Neuron (in vitro differentiated cells): ENCODE measurements at regions not wholly inside any gene's neighbourhood (a gene's known extent, or its start where the extent isn't known, plus 50 kb on each side); places are given as distances from the start of the nearest gene placed in this dataset.

Experiments used
- H2AFZ ChIP-seq: one replicate; pipeline ENCODE4 v1.6.1; 2013; ENCODE audit warnings: low read depth, mild to moderate bottlenecking, inconsistent platforms, low read length, moderate library complexity
- H3K27me3 ChIP-seq: one replicate; pipeline ENCODE4 v1.6.1; 2013; ENCODE audit warnings: low read length; ENCODE audit not compliant: insufficient read depth
- H3K36me3 ChIP-seq: one replicate; pipeline ENCODE4 v1.6.1; 2013; ENCODE audit warnings: low read length; ENCODE audit not compliant: insufficient read depth
- H3K4me1 ChIP-seq: one replicate; pipeline ENCODE4 v1.6.1; 2013; ENCODE audit warnings: low read length; ENCODE audit not compliant: insufficient read depth
- H3K4me3 ChIP-seq: 2 replicates; pipeline ENCODE4 v1.5.1; 2013; ENCODE audit warnings: mild to moderate bottlenecking, low read length, moderate library complexity
- H3K9me3 ChIP-seq: one replicate; pipeline ENCODE4 v1.6.1; 2013; ENCODE audit warnings: low read length

- Histone ChIP-seq H3K27me3 (no peaks in the 10 kb centered on the region), H3K4me3 (no peak overlapping the region), H3K9me3 (no peaks in the 10 kb centered on the region), H2AFZ (no peak overlapping the region), H3K4me1 (no peaks in the 10 kb centered on the region), H3K36me3 (no peaks in the 10 kb centered on the region)
Measured at GRCh38 chr13:82661126-82661525, 1221.1 kb downstream of the SLITRK1 start.

- no peaks in the 10 kb centered on the region for H3K4me1 ChIP-seq
- no peak overlapping the region for H2AFZ ChIP-seq
- no peaks in the 10 kb centered on the region for H3K27me3 ChIP-seq
- H3K9me3 ChIP-seq, result no peaks in the 10 kb centered on the region
- H3K4me3 ChIP-seq, result no peak overlapping the region
- H3K36me3 ChIP-seq, result no peaks in the 10 kb centered on the region
Measured at GRCh38 chr13:82658811-82659210, 1223.5 kb downstream of the SLITRK1 start.

- no peaks in the 10 kb centered on the region for H3K27me3 ChIP-seq
- H2AFZ ChIP-seq, result no peak overlapping the region
- H3K9me3 ChIP-seq, result no peaks in the 10 kb centered on the region
- H3K4me3 ChIP-seq, result no peak overlapping the region
- H3K4me1 ChIP-seq, result no peaks in the 10 kb centered on the region
- no peaks in the 10 kb centered on the region for H3K36me3 ChIP-seq
Measured at GRCh38 chr13:82657471-82657870, 1224.8 kb downstream of the SLITRK1 start.

GRCh38 chr13:82654861-82655855 lies 1227.1 kb downstream of the SLITRK1 start:
- Histone ChIP-seq H3K4me3 (no peak overlapping the region), H3K4me1 (no peaks in the 10 kb centered on the region), H3K36me3 (no peaks in the 10 kb centered on the region), H3K27me3 (no peaks in the 10 kb centered on the region), H2AFZ (no peak overlapping the region), H3K9me3 (no peaks in the 10 kb centered on the region)

- H3K9me3 ChIP-seq, result no peaks in the 10 kb centered on the region
- no peaks in the 10 kb centered on the region for H3K36me3 ChIP-seq
- no peak overlapping the region for H3K4me3 ChIP-seq
- no peak overlapping the region for H2AFZ ChIP-seq
- no peaks in the 10 kb centered on the region for H3K27me3 ChIP-seq
- no peaks in the 10 kb centered on the region for H3K4me1 ChIP-seq
Measured at GRCh38 chr13:82654143-82654542, 1228.1 kb downstream of the SLITRK1 start.

- no peaks in the 10 kb centered on the region for H3K9me3 ChIP-seq
- H3K4me3 ChIP-seq, result no peak overlapping the region
- H3K36me3 ChIP-seq, result no peaks in the 10 kb centered on the region
- H3K27me3 ChIP-seq, result no peaks in the 10 kb centered on the region
- H2AFZ ChIP-seq, result no peak overlapping the region
- H3K4me1 ChIP-seq, result no peaks in the 10 kb centered on the region
Measured at GRCh38 chr13:82647540-82647939, 1234.7 kb downstream of the SLITRK1 start.

- no peaks in the 10 kb centered on the region for H3K9me3 ChIP-seq
- H3K27me3 ChIP-seq, result no peaks in the 10 kb centered on the region
- H3K4me3 ChIP-seq, result no peak overlapping the region
- H3K36me3 ChIP-seq, result no peaks in the 10 kb centered on the region
- H2AFZ ChIP-seq, result no peak overlapping the region
- H3K4me1 ChIP-seq, result no peaks in the 10 kb centered on the region
Measured at GRCh38 chr13:82636119-82636518, 1246.2 kb downstream of the SLITRK1 start.

- Histone ChIP-seq H3K27me3 (no peaks in the 10 kb centered on the region), H3K9me3 (no peaks in the 10 kb centered on the region), H3K4me1 (no peaks in the 10 kb centered on the region)
Measured at GRCh38 chr13:82634946-82635345, 1247.3 kb downstream of the SLITRK1 start.

GRCh38 chr13:82627183-82627582 lies 1255.1 kb downstream of the SLITRK1 start:
- H3K27me3 ChIP-seq, result no peaks in the 10 kb centered on the region
- H3K4me3 ChIP-seq, result no peak overlapping the region
- no peak overlapping the region for H2AFZ ChIP-seq
- no peaks in the 10 kb centered on the region for H3K4me1 ChIP-seq
- no peaks in the 10 kb centered on the region for H3K9me3 ChIP-seq
- H3K36me3 ChIP-seq, result no peaks in the 10 kb centered on the region

More at GRCh38 chr13:82634946-82635345, 1247.3 kb downstream of the SLITRK1 start:
- no peak overlapping the region for H3K4me3 ChIP-seq
- no peak overlapping the region for H2AFZ ChIP-seq
- H3K36me3 ChIP-seq, result no peaks in the 10 kb centered on the region

- Histone ChIP-seq H3K4me1 (no peaks in the 10 kb centered on the region), H3K36me3 (no peaks in the 10 kb centered on the region), H3K4me3 (no peak overlapping the region), H3K27me3 (no peaks in the 10 kb centered on the region), H2AFZ (no peak overlapping the region), H3K9me3 (no peaks in the 10 kb centered on the region)
Measured at GRCh38 chr13:82625717-82626116, 1256.6 kb downstream of the SLITRK1 start.

- no peak overlapping the region for H2AFZ ChIP-seq
- no peaks in the 10 kb centered on the region for H3K36me3 ChIP-seq
- no peak overlapping the region for H3K4me3 ChIP-seq
- no peaks in the 10 kb centered on the region for H3K4me1 ChIP-seq
- no peaks in the 10 kb centered on the region for H3K9me3 ChIP-seq
- H3K27me3 ChIP-seq, result no peaks in the 10 kb centered on the region
Measured at GRCh38 chr13:82615043-82615442, 1267.2 kb downstream of the SLITRK1 start.

GRCh38 chr13:82614086-82614485 lies 1268.2 kb downstream of the SLITRK1 start:
- H3K36me3 ChIP-seq, result no peaks in the 10 kb centered on the region
- no peaks in the 10 kb centered on the region for H3K4me1 ChIP-seq
- H3K4me3 ChIP-seq, result no peak overlapping the region
- H3K9me3 ChIP-seq, result no peaks in the 10 kb centered on the region
- no peak overlapping the region for H2AFZ ChIP-seq
- H3K27me3 ChIP-seq, result no peaks in the 10 kb centered on the region

- Histone ChIP-seq H2AFZ (no peak overlapping the region), H3K4me1 (no peaks in the 10 kb centered on the region), H3K27me3 (no peaks in the 10 kb centered on the region), H3K36me3 (no peaks in the 10 kb centered on the region), H3K9me3 (no peaks in the 10 kb centered on the region), H3K4me3 (no peak overlapping the region)
Measured at GRCh38 chr13:82606008-82606407, 1276.3 kb downstream of the SLITRK1 start.
